PFSK-1 (cell line): ENCODE measurements at regions not wholly inside any gene's neighbourhood (a gene's known extent, or its start where the extent isn't known, plus 50 kb on each side); places are given as distances from the start of the nearest gene placed in this dataset.

ENCODE experiments used
- REST ChIP-seq, 2 experiments: IDR thresholded peaks; 2 replicates each; pipeline versions ENCODE4 v1.6.1 to v1.8.0; 2011 to 2012; ENCODE audit warnings: low read depth in 2 of 2, low read length in 2 of 2, control low read depth in 1 of 2, inconsistent platforms in 1 of 2, mild to moderate bottlenecking in 1 of 2, moderate library complexity in 1 of 2; ENCODE audit not compliant: insufficient read depth in 1 of 2
- TAF1 ChIP-seq: IDR thresholded peaks from 2 replicates; pipeline ENCODE4 v1.6.1; 2012; ENCODE audit warnings: low read length, control low read depth, borderline replicate concordance; ENCODE audit not compliant: insufficient read depth

DNA sequence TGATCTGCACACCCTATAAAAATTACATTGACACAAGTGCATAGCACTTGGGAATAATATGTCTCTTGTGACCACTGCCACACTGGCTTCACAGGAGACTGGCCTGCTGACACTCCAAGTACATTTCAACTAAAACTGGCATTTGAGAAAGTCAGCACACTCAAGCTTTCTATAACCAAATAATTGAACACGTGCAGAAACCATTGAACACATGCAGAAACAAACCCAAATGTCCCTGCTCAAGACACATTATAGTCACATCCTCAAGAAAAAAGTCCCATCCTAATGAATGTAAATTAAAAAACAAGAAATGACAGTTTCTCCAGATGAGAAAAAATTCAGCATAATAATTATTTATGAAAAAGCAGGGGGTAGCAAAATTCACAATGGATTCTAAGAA, 1859.1 kb upstream of the PCDH20 start:
- TF ChIP-seq REST (IDR thresholded peaks at IDR 0.05; ENCODE audit: insufficient read depth in 1 of 2, low read depth in 2 of 2, low read length in 2 of 2) = no peak
- no peak for TF ChIP-seq TAF1
